CD4-positive, alpha-beta memory T cell (primary cell): ENCODE measurements at regions not wholly inside any gene's neighbourhood (a gene's known extent, or its start where the extent isn't known, plus 50 kb on each side); places are given as distances from the start of the nearest gene placed in this dataset.
"Not testable (repeated sequence)": the region's sequence is repeated elsewhere in the genome, so short reads cannot be mapped to it uniquely, and the experiment has no call there.

Experiments used
- CTCF ChIA-PET: fragments of 350-600 bp; sonication (Branson Sonifier 250); formaldehyde crosslinking; loops from one replicate; lab custom pipeline; 2021; ENCODE audit warnings: inconsistent platforms; ENCODE audit not compliant: partially characterized antibody; lab: Charles Lee
- POLR2A ChIA-PET: fragments of 350-600 bp; sonication (Branson Sonifier 250); formaldehyde crosslinking; loops from one replicate; lab custom pipeline; 2021; ENCODE audit not compliant: partially characterized antibody; lab: Charles Lee
- DNase-seq, 5 donors: peaks; one replicate each; pipeline versions ENCODE4 v3.0.0 to v3.0.0-alpha.2; 2020 to 2022; ENCODE audit warnings: mixed read lengths in 1 of 5
- H3K27ac ChIP-seq: one replicate; pipeline ENCODE4 v1.7.0; 2013; ENCODE audit warnings: low read depth, low read length
- H3K27me3 ChIP-seq: 2 replicates; pipeline ENCODE4 v1.7.0; 2013; ENCODE audit warnings: mild to moderate bottlenecking, low read length, moderate library complexity; ENCODE audit not compliant: insufficient read depth
- H3K36me3 ChIP-seq: 2 replicates; pipeline ENCODE4 v1.7.0; 2013; ENCODE audit warnings: mild to moderate bottlenecking, low read length, moderate library complexity; ENCODE audit not compliant: insufficient read depth
- H3K4me1 ChIP-seq: 2 replicates; pipeline ENCODE4 v1.7.0; 2013; ENCODE audit warnings: mild to moderate bottlenecking, low read length, moderate library complexity; ENCODE audit not compliant: insufficient read depth
- H3K4me3 ChIP-seq, 2 donors: one replicate each; pipeline ENCODE4 v1.7.0; 2013; ENCODE audit warnings: low read length in 2 of 2, mild to moderate bottlenecking in 1 of 2
- H3K9me3 ChIP-seq, 2 donors: one replicate each; pipeline ENCODE4 v1.7.0; 2013; ENCODE audit warnings: low read length in 2 of 2, control low read depth in 1 of 2; ENCODE audit not compliant: control insufficient read depth in 1 of 2
- H3K27ac Mint-ChIP-seq, 7 donors: one replicate each; pipeline ENCODE4 v1.8.0; 2020 to 2021; ENCODE audit warnings: mixed read lengths in 7 of 7, mild to moderate bottlenecking in 6 of 7, inconsistent platforms in 3 of 7, moderate library complexity in 3 of 7
- H3K27me3 Mint-ChIP-seq, 2 donors: one replicate each; pipeline ENCODE4 v1.8.0; 2020 to 2021; ENCODE audit warnings: mixed read lengths in 2 of 2
- H3K36me3 Mint-ChIP-seq, 2 donors: one replicate each; pipeline ENCODE4 v1.8.0; 2020 to 2021; ENCODE audit warnings: mixed read lengths in 2 of 2, inconsistent platforms in 1 of 2, mild to moderate bottlenecking in 1 of 2
- H3K4me1 Mint-ChIP-seq, 4 donors: one replicate each; pipeline ENCODE4 v1.8.0; 2020 to 2021; ENCODE audit warnings: mixed read lengths in 4 of 4, mild to moderate bottlenecking in 1 of 4
- H3K4me3 Mint-ChIP-seq, 8 donors: one replicate each; pipeline ENCODE4 v1.8.0; 2020 to 2021; ENCODE audit warnings: mixed read lengths in 8 of 8, mild to moderate bottlenecking in 7 of 8, moderate library complexity in 6 of 8, inconsistent platforms in 3 of 8
- H3K9me3 Mint-ChIP-seq, 8 donors: one replicate each; pipeline ENCODE4 v1.8.0; 2020 to 2021; ENCODE audit warnings: mixed read lengths in 8 of 8, mild to moderate bottlenecking in 5 of 8, inconsistent platforms in 3 of 8, moderate library complexity in 1 of 8
- intact Hi-C: fragments of 100-400 bp; cut with micrococcal nuclease; formaldehyde crosslinking; loops from one replicate; pipeline ENCODE4 v1.15.1; 2023

DNA sequence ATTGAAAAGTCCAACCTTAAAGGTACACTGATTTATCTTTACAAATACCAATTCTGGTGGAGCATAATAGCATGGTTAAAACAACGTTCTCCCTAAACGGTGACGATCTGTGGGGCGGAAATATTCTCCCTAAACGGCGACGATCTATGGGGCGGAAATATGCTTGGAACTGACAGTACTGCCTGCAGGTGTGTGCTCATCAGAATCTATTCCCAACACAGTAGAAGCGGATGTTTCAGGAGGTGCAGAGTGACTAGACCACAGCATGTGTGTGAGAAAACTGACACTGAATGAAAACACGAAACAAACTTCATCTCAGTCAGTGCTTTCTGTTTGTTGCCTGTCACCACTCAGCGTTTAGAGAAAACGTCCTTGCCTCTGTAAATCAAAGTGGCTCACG is 210.0 kb downstream of the BANP start:
- H3K9me3 ChIP-seq, DNase-seq, H3K4me1 Mint-ChIP-seq, CTCF ChIA-PET, H3K27ac ChIP-seq, H3K27me3 ChIP-seq, H3K9me3 Mint-ChIP-seq, H3K27me3 Mint-ChIP-seq, POLR2A ChIA-PET, intact Hi-C loops, H3K4me1 ChIP-seq, H3K4me3 Mint-ChIP-seq, H3K36me3 ChIP-seq, H3K27ac Mint-ChIP-seq, H3K4me3 ChIP-seq, H3K36me3 Mint-ChIP-seq: not testable (repeated sequence)

DNA sequence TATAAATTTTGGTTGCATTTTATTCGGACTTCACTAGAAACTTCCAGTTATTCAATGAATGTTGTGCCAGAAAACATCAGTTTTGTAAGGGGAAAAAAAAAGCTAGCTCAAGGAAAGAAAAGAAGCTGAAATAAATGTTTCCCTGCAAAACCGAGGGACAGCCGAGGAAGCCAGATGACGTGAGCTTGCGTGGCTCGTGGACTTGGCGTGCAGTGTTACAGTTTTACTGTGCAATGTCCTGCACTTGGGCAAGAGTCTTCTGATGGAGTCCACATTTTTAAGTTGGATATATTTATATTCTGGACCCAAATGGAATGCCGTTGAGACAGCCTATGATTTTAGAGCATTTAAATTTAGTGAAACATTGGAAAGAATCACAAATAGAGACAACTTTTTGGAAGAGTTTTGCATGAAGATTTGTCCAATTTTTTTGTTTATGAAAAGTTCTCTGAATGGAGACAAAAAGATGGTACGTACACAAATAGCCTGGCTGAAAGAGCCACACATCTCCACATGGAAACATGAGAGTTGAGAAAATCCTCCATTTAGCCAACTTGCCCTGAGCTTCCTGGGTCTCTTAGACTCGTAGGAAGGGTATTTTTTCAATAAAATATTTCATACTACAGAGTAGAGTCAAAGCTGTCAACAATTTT is 210.5 kb downstream of the BANP start:
- H3K27ac Mint-ChIP-seq, H3K27ac ChIP-seq, H3K27me3 ChIP-seq, H3K36me3 ChIP-seq, H3K4me3 Mint-ChIP-seq, H3K36me3 Mint-ChIP-seq, intact Hi-C loops, H3K9me3 ChIP-seq, H3K9me3 Mint-ChIP-seq, H3K27me3 Mint-ChIP-seq, DNase-seq, CTCF ChIA-PET, POLR2A ChIA-PET, H3K4me3 ChIP-seq, H3K4me1 ChIP-seq, H3K4me1 Mint-ChIP-seq: not testable (repeated sequence)

DNA sequence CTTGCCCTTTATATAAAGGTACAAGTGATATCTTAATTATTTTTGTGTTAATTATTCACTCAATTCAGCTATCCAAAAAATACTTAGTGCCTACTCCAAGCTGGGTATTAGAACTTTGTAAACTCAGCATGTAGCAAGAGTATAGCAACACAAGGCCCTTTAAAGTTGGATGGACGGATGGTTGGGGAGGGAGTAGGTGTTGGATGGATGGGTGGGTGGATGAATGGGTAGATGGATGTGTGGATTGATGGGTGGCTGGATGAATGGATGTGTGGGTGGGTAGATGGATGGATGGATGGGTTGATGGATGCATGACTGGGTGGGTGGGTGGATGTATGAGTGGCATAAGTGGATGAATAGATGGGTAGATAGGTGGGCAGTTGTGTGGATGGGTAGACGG is 211.5 kb downstream of the BANP start:
- H3K9me3 ChIP-seq, H3K9me3 Mint-ChIP-seq, H3K4me3 ChIP-seq, H3K27me3 Mint-ChIP-seq, intact Hi-C loops, H3K36me3 ChIP-seq, H3K4me1 Mint-ChIP-seq, H3K27ac Mint-ChIP-seq, H3K4me3 Mint-ChIP-seq, H3K36me3 Mint-ChIP-seq, H3K4me1 ChIP-seq, H3K27me3 ChIP-seq, DNase-seq, CTCF ChIA-PET, H3K27ac ChIP-seq, POLR2A ChIA-PET: not testable (repeated sequence)

DNA sequence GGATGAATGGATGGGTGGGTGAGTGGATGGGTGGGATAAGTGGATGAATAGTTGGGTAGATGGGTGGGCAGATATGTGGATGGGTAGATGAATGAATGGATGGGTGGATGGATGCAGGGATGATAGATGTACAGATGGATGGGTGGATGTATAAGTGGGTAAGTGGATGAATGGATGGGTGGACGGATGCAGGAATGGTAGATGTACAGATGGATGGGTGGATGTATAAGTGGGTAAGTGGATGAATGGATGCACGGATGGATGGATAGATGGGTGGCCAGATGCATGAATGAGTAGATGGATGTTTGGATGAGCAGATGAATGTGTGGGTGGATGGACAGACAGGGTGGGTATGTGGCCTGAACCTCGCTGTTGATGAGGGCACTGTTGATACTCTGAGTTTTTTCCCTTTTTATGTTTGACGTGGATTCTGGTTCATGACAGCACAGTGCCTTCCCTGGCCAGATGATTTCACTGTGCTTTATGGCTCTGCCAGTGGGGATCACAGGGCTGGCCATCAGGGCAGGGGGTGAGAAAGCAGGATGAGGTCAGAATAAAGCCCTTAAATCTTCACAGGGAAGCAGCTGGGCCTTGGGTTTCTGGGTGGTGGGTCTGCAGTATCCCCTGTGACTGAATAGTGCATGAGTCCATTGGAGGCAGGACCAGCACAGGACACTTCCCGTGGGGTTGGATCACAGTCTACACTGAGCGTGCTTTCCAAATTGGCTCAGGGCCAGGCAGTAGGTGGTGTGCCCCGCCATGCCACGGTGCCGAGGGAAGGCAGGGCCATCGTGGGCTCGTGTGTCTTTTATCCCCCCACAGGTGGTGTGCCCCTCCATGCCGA is 213.2 kb downstream of the BANP start:
- not testable (repeated sequence) for H3K27ac Mint-ChIP-seq

DNA sequence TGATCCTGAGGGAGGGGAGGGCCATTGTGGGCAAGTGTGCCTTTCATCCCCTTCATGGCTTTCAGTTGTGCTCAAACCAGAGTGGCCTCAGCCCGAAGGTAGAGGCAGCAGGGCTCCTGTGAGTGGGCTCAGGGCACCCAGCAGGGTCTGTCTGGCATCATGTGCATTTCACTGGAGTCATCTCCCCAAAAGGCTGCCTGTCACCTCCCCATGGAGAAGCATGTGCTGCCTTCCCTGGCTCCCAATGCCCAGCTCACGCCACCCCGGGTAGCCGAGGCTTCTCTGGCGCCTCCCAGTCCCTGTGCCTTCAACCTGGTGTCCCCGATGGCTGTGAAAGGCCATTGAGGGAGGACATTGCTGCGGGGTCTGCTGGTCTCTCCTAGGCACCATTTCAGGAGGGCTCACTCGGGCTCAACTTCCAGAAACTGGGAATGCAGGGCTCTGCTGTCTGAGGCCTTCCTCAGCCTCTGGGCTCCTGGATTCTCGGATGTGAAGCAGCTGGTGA is 213.9 kb downstream of the BANP start:
- H3K4me3 Mint-ChIP-seq, CTCF ChIA-PET, H3K27ac Mint-ChIP-seq, H3K36me3 Mint-ChIP-seq, H3K36me3 ChIP-seq, H3K4me1 ChIP-seq, H3K27ac ChIP-seq, intact Hi-C loops, H3K9me3 ChIP-seq, H3K4me3 ChIP-seq, POLR2A ChIA-PET, H3K4me1 Mint-ChIP-seq, H3K9me3 Mint-ChIP-seq, H3K27me3 ChIP-seq, H3K27me3 Mint-ChIP-seq: not testable (repeated sequence)
- DNase-seq, result peak in 2 of 5 donors; percentile 1 to 27

More for the DNA sequence above, 213.2 kb downstream of the BANP start:
- H3K27me3 ChIP-seq, POLR2A ChIA-PET, H3K9me3 Mint-ChIP-seq, H3K36me3 ChIP-seq, intact Hi-C loops, H3K27me3 Mint-ChIP-seq, H3K27ac ChIP-seq, H3K9me3 ChIP-seq, DNase-seq, H3K4me1 Mint-ChIP-seq, H3K4me3 Mint-ChIP-seq, H3K36me3 Mint-ChIP-seq, H3K4me3 ChIP-seq, CTCF ChIA-PET, H3K4me1 ChIP-seq: not testable (repeated sequence)

DNA sequence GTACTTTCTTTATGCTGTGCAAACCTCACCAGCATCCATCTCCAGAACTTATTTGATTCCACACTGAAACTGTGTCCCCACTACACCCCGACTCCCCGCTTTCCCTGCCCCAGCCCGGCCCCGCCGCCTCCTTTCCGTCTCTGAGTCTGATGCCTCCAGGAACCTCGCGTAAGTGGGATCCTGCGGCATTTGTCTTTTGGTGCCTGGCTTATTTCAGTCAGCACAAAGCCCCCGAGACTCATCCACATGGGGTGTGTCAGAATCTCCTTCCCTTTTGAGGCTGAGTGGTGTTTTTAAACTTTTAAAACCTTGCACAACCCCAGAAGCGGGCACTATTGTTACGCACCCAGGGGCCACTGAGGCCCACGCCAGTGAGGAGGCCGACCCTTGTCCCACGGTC is 214.4 kb downstream of the BANP start:
- H3K27ac ChIP-seq, H3K36me3 Mint-ChIP-seq, H3K27ac Mint-ChIP-seq, H3K9me3 ChIP-seq, H3K4me1 Mint-ChIP-seq, CTCF ChIA-PET, H3K36me3 ChIP-seq, H3K4me3 ChIP-seq, H3K27me3 ChIP-seq, H3K9me3 Mint-ChIP-seq, H3K4me3 Mint-ChIP-seq, intact Hi-C loops, H3K4me1 ChIP-seq, DNase-seq, POLR2A ChIA-PET: not testable (repeated sequence)
- H3K27me3 Mint-ChIP-seq, result peaks cover 12 to 16% of the 10 kb centered on the region in 2 donors

DNA sequence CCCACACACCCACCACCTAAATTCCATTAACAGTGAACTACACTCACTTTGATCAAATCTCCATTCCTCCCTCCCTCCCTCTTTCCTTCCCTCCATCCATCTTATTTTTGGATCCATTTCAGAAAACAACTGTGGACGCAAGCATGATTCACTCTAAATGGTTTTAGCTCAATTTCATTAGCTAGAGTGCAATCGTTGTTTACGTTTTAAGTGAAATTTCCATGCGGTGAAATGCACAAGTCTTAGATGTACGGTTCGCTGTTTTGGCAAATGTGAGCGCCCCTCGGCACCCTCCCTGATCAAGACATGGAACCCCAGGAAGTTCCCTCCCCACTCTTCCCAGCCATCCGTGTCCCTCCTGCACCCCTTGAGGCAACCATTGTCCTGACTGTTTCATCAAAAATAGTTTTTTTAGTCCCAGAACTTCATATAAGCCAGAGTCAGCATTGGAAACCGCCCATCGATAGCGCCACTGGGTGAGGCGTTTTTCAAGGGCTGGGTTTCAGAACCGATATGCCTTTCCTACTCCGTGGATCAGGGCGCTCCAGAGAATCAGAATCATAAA is 215.1 kb downstream of the BANP start:
- H3K27ac ChIP-seq, H3K27ac Mint-ChIP-seq, H3K4me1 Mint-ChIP-seq, POLR2A ChIA-PET, H3K27me3 ChIP-seq, H3K4me1 ChIP-seq, H3K9me3 Mint-ChIP-seq, H3K4me3 Mint-ChIP-seq, H3K36me3 Mint-ChIP-seq, H3K4me3 ChIP-seq, intact Hi-C loops, H3K9me3 ChIP-seq, DNase-seq, CTCF ChIA-PET, H3K36me3 ChIP-seq: not testable (repeated sequence)
- H3K27me3 Mint-ChIP-seq, result peaks cover 12 to 15% of the 10 kb centered on the region in 2 donors
